HG02798 (cell line): ENCODE measurements at regions not wholly inside any gene's neighbourhood (a gene's known extent, or its start where the extent isn't known, plus 50 kb on each side); places are given as distances from the start of the nearest gene placed in this dataset.
"Not testable (repeated sequence)": the region's sequence is repeated elsewhere in the genome, so short reads cannot be mapped to it uniquely, and the experiment has no call there.

ENCODE experiments used
- ATAC-seq: cut with Tn5 transposase; IDR thresholded peaks from one replicate; pipeline ENCODE4 v1.9.1; 2021; ENCODE audit warnings: mild to moderate bottlenecking; ENCODE audit not compliant: unreplicated experiment, poor library complexity

- no peak for ATAC-seq
Observed at GRCh38 chr12:105522166-105522825, 191.8 kb downstream of the C12orf75 start.

GRCh38 chr12:105523164-105524057, 192.9 kb downstream of the C12orf75 start:
- no peak for ATAC-seq

- ATAC-seq = no peak
Observed at GRCh38 chr12:105524961-105525360, 194.5 kb downstream of the C12orf75 start.

- no peak for ATAC-seq
Observed at GRCh38 chr12:105534068-105534467, 203.6 kb downstream of the C12orf75 start.

GRCh38 chr12:105535033-105535432, 204.5 kb downstream of the C12orf75 start:
- not testable (repeated sequence) for ATAC-seq

- ATAC-seq = no peak
Observed at GRCh38 chr12:105538880-105539279, 208.4 kb downstream of the C12orf75 start.

- no peak for ATAC-seq
Observed at GRCh38 chr12:105539735-105540134, 209.2 kb downstream of the C12orf75 start.

- no peak for ATAC-seq
Observed at GRCh38 chr12:105547786-105548185, 217.3 kb downstream of the C12orf75 start.

- ATAC-seq = no peak
Observed at GRCh38 chr12:105548626-105549025, 218.1 kb downstream of the C12orf75 start.

- no peak for ATAC-seq
Observed at GRCh38 chr12:105552056-105552455, 221.6 kb downstream of the C12orf75 start.

- ATAC-seq = no peak
Observed at GRCh38 chr12:105554223-105554678, 223.8 kb downstream of the C12orf75 start.

GRCh38 chr12:105554856-105555255, 224.4 kb downstream of the C12orf75 start:
- no peak for ATAC-seq

GRCh38 chr12:105555556-105556295, 225.2 kb downstream of the C12orf75 start:
- ATAC-seq = no peak

- no peak for ATAC-seq
Observed at GRCh38 chr12:105559310-105559709, 228.8 kb downstream of the C12orf75 start.

- no peak for ATAC-seq
Observed at GRCh38 chr12:105561546-105562198, 231.2 kb downstream of the C12orf75 start.

GRCh38 chr12:105562199-105562971, 231.9 kb downstream of the C12orf75 start:
- no peak for ATAC-seq

GRCh38 chr12:105567061-105567460, 236.6 kb downstream of the C12orf75 start:
- no peak for ATAC-seq

- ATAC-seq = no peak
Observed at GRCh38 chr12:105569886-105570285, 239.4 kb downstream of the C12orf75 start.

GRCh38 chr12:105570944-105571343, 240.5 kb downstream of the C12orf75 start:
- ATAC-seq = no peak

- ATAC-seq = no peak
Observed at GRCh38 chr12:105573574-105573973, 243.1 kb downstream of the C12orf75 start.
